ENCODE measurements at regions not wholly inside any gene's neighbourhood (a gene's known extent, or its start where the extent isn't known, plus 50 kb on each side); places are given as distances from the start of the nearest gene placed in this dataset.
"Not testable (repeated sequence)": the region's sequence is repeated elsewhere in the genome, so short reads cannot be mapped to it uniquely, and the experiment has no call there.

GRCh38 chr3:69688400-69688799, 50.9 kb upstream of the MITF start:
- no peak for FAIRE-seq
- DNase-seq (ENCODE audit: insufficient read length, low spot score), result no peak

- DNase-seq (ENCODE audit: insufficient read length, low spot score) (no peak), FAIRE-seq (no peak)
These were observed 51.6 kb upstream of the MITF start for GRCh38 chr3:69687641-69688040.

- no peak for FAIRE-seq
- no peak for DNase-seq (ENCODE audit: insufficient read length, low spot score)
These were observed 53.2 kb upstream of the MITF start for GRCh38 chr3:69686056-69686455.

- DNase-seq (ENCODE audit: insufficient read length, low spot score) (no peak), FAIRE-seq (no peak)
These were observed 54.8 kb upstream of the MITF start for GRCh38 chr3:69684309-69684961.

GRCh38 chr3:69683082-69683806, 56.0 kb upstream of the MITF start:
- DNase-seq (ENCODE audit: insufficient read length, low spot score), result no peak
- FAIRE-seq, result no peak

GRCh38 chr3:69677456-69677855, 61.8 kb upstream of the MITF start:
- not testable (repeated sequence) for FAIRE-seq

GRCh38 chr3:69675786-69676530, 63.3 kb upstream of the MITF start:
- DNase-seq (ENCODE audit: insufficient read length, low spot score) (no peak), FAIRE-seq (no peak)

More at GRCh38 chr3:69677456-69677855, 61.8 kb upstream of the MITF start:
- DNase-seq (ENCODE audit: insufficient read length, low spot score), result not testable (repeated sequence)

- DNase-seq (ENCODE audit: insufficient read length, low spot score) (no peak), FAIRE-seq (no peak)
These were observed 64.5 kb upstream of the MITF start for GRCh38 chr3:69674752-69675151.

GRCh38 chr3:69671082-69671952, 67.9 kb upstream of the MITF start:
- FAIRE-seq (peak; percentile 26), DNase-seq (ENCODE audit: insufficient read length, low spot score) (peak; percentile 41)

GRCh38 chr3:69669070-69669469, 70.2 kb upstream of the MITF start:
- FAIRE-seq, result no peak
- DNase-seq (ENCODE audit: insufficient read length, low spot score), result no peak

GRCh38 chr3:69665026-69665737, 74.1 kb upstream of the MITF start:
- FAIRE-seq, result no peak
- peak; percentile 6 for DNase-seq (ENCODE audit: insufficient read length, low spot score)

GRCh38 chr3:69660631-69661030, 78.6 kb upstream of the MITF start:
- FAIRE-seq (no peak), DNase-seq (ENCODE audit: insufficient read length, low spot score) (no peak)

- DNase-seq (ENCODE audit: insufficient read length, low spot score) (no peak), FAIRE-seq (no peak)
These were observed 79.9 kb upstream of the MITF start for GRCh38 chr3:69659180-69659910.

- DNase-seq (ENCODE audit: insufficient read length, low spot score), result no peak
- FAIRE-seq, result no peak
These were observed 80.6 kb upstream of the MITF start for GRCh38 chr3:69658514-69659140.

GRCh38 chr3:69657030-69657429, 82.2 kb upstream of the MITF start:
- DNase-seq (ENCODE audit: insufficient read length, low spot score); FAIRE-seq: not testable (repeated sequence)

GRCh38 chr3:69651765-69652164, 87.5 kb upstream of the MITF start:
- no peak for FAIRE-seq

GRCh38 chr3:69650066-69650419, 89.2 kb upstream of the MITF start:
- FAIRE-seq (no peak), DNase-seq (ENCODE audit: insufficient read length, low spot score) (no peak)

More at GRCh38 chr3:69651765-69652164, 87.5 kb upstream of the MITF start:
- no peak for DNase-seq (ENCODE audit: insufficient read length, low spot score)

- FAIRE-seq (peak; percentile 4), DNase-seq (ENCODE audit: insufficient read length, low spot score) (no peak)
These were observed 89.9 kb upstream of the MITF start for GRCh38 chr3:69649120-69650065.
